GM12878 (cell line): ENCODE measurements at regions not wholly inside any gene's neighbourhood (a gene's known extent, or its start where the extent isn't known, plus 50 kb on each side); places are given as distances from the start of the nearest gene placed in this dataset.

Experiments used
- ATAC-seq: fragments of 200-7000 bp; cut with Tn5 transposase; 3 replicates; pipeline ENCODE4 v1.9.1; 2020; ENCODE audit warnings: mild to moderate bottlenecking, moderate library complexity
- BruUV-seq: library from RNA; stranded (reverse); fragments of 400-500 nt; replicated peaks from 2 replicates; lab custom pipeline; 2021; lab: Mats Ljungman, UMichigan
- CTCF ChIA-PET: fragments of 300-600 bp; sonication (Branson Sonifier 250); formaldehyde crosslinking; extraction: SDS; loops from one replicate; lab custom pipeline; 2021; ENCODE audit warnings: inconsistent platforms; lab: Yijun Ruan, JAX
- POLR2A ChIA-PET: fragments of 350-600 bp; formaldehyde crosslinking; extraction: SDS; loops from one replicate; lab custom pipeline; 2021; ENCODE audit warnings: inconsistent platforms; lab: Charles Lee
- RAD21 ChIA-PET: fragments of 300-600 bp; sonication (Branson Sonifier 250); formaldehyde crosslinking; loops from one replicate; lab custom pipeline; 2023; ENCODE audit warnings: antibody characterized with exemption; ENCODE audit not compliant: unreplicated experiment; lab: Charles Lee
- SMC1A ChIA-PET: fragments of 300-600 bp; sonication (Branson Sonifier 250); formaldehyde crosslinking; loops from one replicate; lab custom pipeline; 2023; ENCODE audit not compliant: unreplicated experiment, uncharacterized antibody; lab: Charles Lee
- DNase-seq: peaks from one replicate; pipeline ENCODE4 v3.0.0-alpha.2; 2011; ENCODE audit warnings: low read depth, low spot score
- FAIRE-seq: peaks from 3 replicates; lab custom pipeline; 2011; peaks lifted over from hg19 to GRCh38; lab: Jason Lieb, UNC
- H2AFZ ChIP-seq: 2 replicates; pipeline ENCODE4 v1.6.0; 2011; ENCODE audit warnings: low read depth, low read length, control low read depth; ENCODE audit not compliant: control insufficient read depth
- H3K27ac ChIP-seq: 2 replicates; pipeline ENCODE4 v1.5.1; 2011; ENCODE audit warnings: control low read depth; ENCODE audit not compliant: control insufficient read depth, insufficient read depth
- H3K27me3 ChIP-seq, 2 experiments: replicated peaks in 1 of 2; 2 replicates each; pipeline versions ENCODE4 v1.6.0 to v1.6.1; 2011; ENCODE audit warnings: low read length in 1 of 2; ENCODE audit not compliant: control insufficient read depth in 2 of 2, insufficient read depth in 2 of 2
- H3K36me3 ChIP-seq, 2 experiments: 2 replicates each; pipeline ENCODE4 v1.5.1; 2011; ENCODE audit warnings: low read length in 1 of 2; ENCODE audit not compliant: control insufficient read depth in 2 of 2, insufficient read depth in 2 of 2
- H3K4me1 ChIP-seq: 2 replicates; pipeline ENCODE4 v1.6.1; 2011; ENCODE audit warnings: mild to moderate bottlenecking, low read length, moderate library complexity, mixed read lengths; ENCODE audit not compliant: control insufficient read depth, insufficient read depth
- H3K4me2 ChIP-seq: 2 replicates; pipeline ENCODE4 v1.6.0; 2011; ENCODE audit warnings: control low read depth; ENCODE audit not compliant: control insufficient read depth, insufficient read depth
- H3K4me3 ChIP-seq: fragments of 200-600 bp; sonication (generic); 2 replicates; pipeline ENCODE4 v1.5.1; 2016
- H3K79me2 ChIP-seq: 2 replicates; pipeline ENCODE4 v1.6.0; 2011; ENCODE audit warnings: low read length; ENCODE audit not compliant: control insufficient read depth, insufficient read depth
- H3K9ac ChIP-seq: 2 replicates; pipeline ENCODE4 v1.8.0; 2011; ENCODE audit warnings: low read length, control low read depth, mixed read lengths; ENCODE audit not compliant: control insufficient read depth, insufficient read depth
- H3K9me3 ChIP-seq: replicated peaks from 3 replicates; pipeline ENCODE4 v1.5.1; 2011; ENCODE audit warnings: mild to moderate bottlenecking, low read length; ENCODE audit not compliant: control insufficient read depth, insufficient read depth
- H4K20me1 ChIP-seq: 2 replicates; pipeline ENCODE4 v1.6.0; 2011; ENCODE audit not compliant: control insufficient read depth, insufficient read depth
- HDAC6 ChIP-seq: fragments of 200-600 bp; sonication (generic); IDR thresholded peaks from one replicate; pipeline ENCODE4 v1.8.0; 2017; ENCODE audit warnings: antibody characterized with exemption; ENCODE audit not compliant: unreplicated experiment
- SP1 ChIP-seq: IDR thresholded peaks from one replicate; pipeline ENCODE4 v1.6.1; 2011; ENCODE audit warnings: low read depth, low read length
- WGBS: methylation state at CpG from one replicate; pipeline ENCODE4 v1.1.6; 2016; ENCODE audit warnings: low lambda C conversion rate; ENCODE audit not compliant: insufficient replicate concordance, insufficient coverage; ENCODE audit errors: missing lambda C conversion rate; 5-methylcytosine and 5-hydroxymethylcytosine counted together
- in situ Hi-C: fragments of 300-500 bp; cut with MboI; formaldehyde crosslinking; loops from 9 replicates; pipeline ENCODE4 v1.14.3; 2018; ENCODE audit warnings: mixed read lengths
- intact Hi-C: fragments of 100-400 bp; cut with micrococcal nuclease; formaldehyde crosslinking; loops from one replicate; pipeline ENCODE4 v1.14.2; 2022; ENCODE audit not compliant: unreplicated experiment
- TF ChIP-seq, protein P1 (sequence below): fragments of 450-650 bp; IDR thresholded peaks from 2 replicates; pipeline ENCODE4 v1.6.1; 2017; ENCODE audit warnings: low read depth, mild to moderate bottlenecking, moderate library complexity
- TF ChIP-seq, protein P2 (sequence below): IDR thresholded peaks from 2 replicates; pipeline ENCODE4 v1.6.1; 2011; ENCODE audit warnings: borderline replicate concordance, low read depth, mild to moderate bottlenecking, moderate library complexity, low read length; ENCODE audit not compliant: insufficient read depth, poor library complexity, severe bottlenecking

DNA sequence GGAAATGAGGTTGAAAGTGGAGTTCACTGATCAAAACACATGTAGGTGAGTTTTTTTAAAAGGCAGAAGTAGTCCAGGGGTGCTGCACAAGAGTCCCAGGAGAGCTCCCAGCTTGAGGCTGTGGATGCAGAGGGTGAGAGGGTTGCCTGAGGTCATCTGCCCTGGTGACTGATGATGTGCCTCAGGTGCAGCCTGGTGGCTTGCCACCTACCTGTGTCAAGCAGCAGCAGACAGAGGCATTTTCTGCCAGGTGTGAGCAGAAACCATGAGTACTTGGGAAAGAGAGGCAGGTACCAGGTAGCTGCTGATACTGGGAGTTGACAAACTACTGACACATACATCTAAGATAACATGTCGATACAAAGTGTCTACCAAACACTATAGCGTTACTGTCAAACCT, 92.5 kb downstream of the SCP2D1 start:
- WGBS = 62% methylated on average over 2 of the region's 2 CpGs
- Histone ChIP-seq H3K27me3 (no peaks in the 10 kb centered on the region; a peak in 1 of 4 replicates), H3K4me3 (no peak overlapping the region), H3K9ac (no peak overlapping the region), H3K36me3 (no peaks in the 10 kb centered on the region), H3K79me2 (no peaks in the 10 kb centered on the region), H3K9me3 (no peaks in the 10 kb centered on the region), H2AFZ (no peak overlapping the region), H4K20me1 (no peaks in the 10 kb centered on the region), H3K4me2 (no peak overlapping the region), H3K27ac (no peak overlapping the region), H3K4me1 (no peaks in the 10 kb centered on the region)
- RAD21 ChIA-PET = interaction anchor here (1.0 kb wide), 1 partner anchor 755 kb away, joined by 5 read pairs; no protein-coding TSS in a partner anchor
- DNase-seq (no peak), FAIRE-seq (no peak), ATAC-seq (no peak)
- POLR2A ChIA-PET = no interaction called here
- intact Hi-C loops (loop anchor here (10.0 kb wide), 1 partner anchor 271 kb away; no protein-coding TSS in a partner anchor), in situ Hi-C loops (no loop called here)
- no TSS peak for BruUV-seq
- CTCF ChIA-PET = interaction anchor here (0.7 to 1.7 kb wide), 3 partner anchors 40 to 678 kb away, joined by 3 to 5 read pairs (median 4); no protein-coding TSS in a partner anchor
- SMC1A ChIA-PET = interaction anchor here (0.9 to 2.6 kb wide), 2 partner anchors 9 to 167 kb away, joined by 3 to 9 read pairs; no protein-coding TSS in a partner anchor
- no peak for TF ChIP-seq HDAC6
- TF ChIP-seq, protein P1, sequence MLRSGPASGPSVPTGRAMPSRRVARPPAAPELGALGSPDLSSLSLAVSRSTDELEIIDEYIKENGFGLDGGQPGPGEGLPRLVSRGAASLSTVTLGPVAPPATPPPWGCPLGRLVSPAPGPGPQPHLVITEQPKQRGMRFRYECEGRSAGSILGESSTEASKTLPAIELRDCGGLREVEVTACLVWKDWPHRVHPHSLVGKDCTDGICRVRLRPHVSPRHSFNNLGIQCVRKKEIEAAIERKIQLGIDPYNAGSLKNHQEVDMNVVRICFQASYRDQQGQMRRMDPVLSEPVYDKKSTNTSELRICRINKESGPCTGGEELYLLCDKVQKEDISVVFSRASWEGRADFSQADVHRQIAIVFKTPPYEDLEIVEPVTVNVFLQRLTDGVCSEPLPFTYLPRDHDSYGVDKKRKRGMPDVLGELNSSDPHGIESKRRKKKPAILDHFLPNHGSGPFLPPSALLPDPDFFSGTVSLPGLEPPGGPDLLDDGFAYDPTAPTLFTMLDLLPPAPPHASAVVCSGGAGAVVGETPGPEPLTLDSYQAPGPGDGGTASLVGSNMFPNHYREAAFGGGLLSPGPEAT = no peak

DNA sequence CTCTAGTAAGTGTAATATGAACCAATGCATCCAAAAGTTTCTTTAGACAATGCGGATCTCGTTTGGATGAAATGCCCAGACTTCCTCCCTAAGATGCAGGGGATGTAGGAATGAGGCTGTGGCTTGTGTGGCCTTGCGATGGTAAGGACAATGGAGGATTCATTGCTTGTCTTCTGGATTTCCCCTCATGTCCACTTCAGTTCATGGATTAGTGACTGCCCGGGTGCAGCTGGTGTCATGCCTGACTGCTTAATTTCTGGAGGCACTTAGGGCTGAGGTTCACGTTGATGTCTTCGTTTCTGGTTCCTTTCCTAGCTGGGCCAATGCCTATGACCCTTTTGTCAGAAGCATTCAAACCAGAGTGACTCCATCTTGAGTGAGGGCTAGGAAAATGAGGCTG, 93.8 kb downstream of the SCP2D1 start:
- H3K36me3 ChIP-seq = no peaks in the 10 kb centered on the region
- no peak overlapping the region for H3K4me3 ChIP-seq
- no peaks in the 10 kb centered on the region for H3K9me3 ChIP-seq
- H3K4me1 ChIP-seq = no peaks in the 10 kb centered on the region
- ATAC-seq (no peak), DNase-seq (no peak), FAIRE-seq (no peak)
- in situ Hi-C loops (no loop called here), intact Hi-C loops (loop anchor here (10.0 kb wide), 1 partner anchor 273 kb away; no protein-coding TSS in a partner anchor)
- TF ChIP-seq, protein P2, sequence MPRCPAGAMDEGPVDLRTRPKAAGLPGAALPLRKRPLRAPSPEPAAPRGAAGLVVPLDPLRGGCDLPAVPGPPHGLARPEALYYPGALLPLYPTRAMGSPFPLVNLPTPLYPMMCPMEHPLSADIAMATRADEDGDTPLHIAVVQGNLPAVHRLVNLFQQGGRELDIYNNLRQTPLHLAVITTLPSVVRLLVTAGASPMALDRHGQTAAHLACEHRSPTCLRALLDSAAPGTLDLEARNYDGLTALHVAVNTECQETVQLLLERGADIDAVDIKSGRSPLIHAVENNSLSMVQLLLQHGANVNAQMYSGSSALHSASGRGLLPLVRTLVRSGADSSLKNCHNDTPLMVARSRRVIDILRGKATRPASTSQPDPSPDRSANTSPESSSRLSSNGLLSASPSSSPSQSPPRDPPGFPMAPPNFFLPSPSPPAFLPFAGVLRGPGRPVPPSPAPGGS = no peak
- TF ChIP-seq HDAC6 (no peak), SP1 (no peak)
- whole genome bisulfite sequencing = 28% methylated on average over 6 of the region's 6 CpGs
- RAD21 ChIA-PET = no interaction called here
- CTCF ChIA-PET = interaction anchor here (1.7 kb wide), 1 partner anchor 754 kb away, joined by 4 read pairs; no protein-coding TSS in a partner anchor
- no peaks in the 10 kb centered on the region for H3K79me2 ChIP-seq
- H4K20me1 ChIP-seq = no peaks in the 10 kb centered on the region
- POLR2A ChIA-PET = interaction anchor here (0.6 kb wide), 1 partner anchor 480 kb away, joined by 4 read pairs; no protein-coding TSS in a partner anchor
- no peak overlapping the region for H3K4me2 ChIP-seq
- no peaks in the 10 kb centered on the region; a peak in 1 of 4 replicates for H3K27me3 ChIP-seq
- SMC1A ChIA-PET = no interaction called here
- H3K9ac ChIP-seq = no peak overlapping the region
- BruUV-seq = no TSS peak
- no peak overlapping the region for H2AFZ ChIP-seq
- H3K27ac ChIP-seq = no peak overlapping the region
